ENCODE measurements at regions not wholly inside any gene's neighbourhood (a gene's known extent, or its start where the extent isn't known, plus 50 kb on each side); places are given as distances from the start of the nearest gene placed in this dataset.

GRCh38 chr9:2355697-2355983 lies 265.9 kb upstream of the VLDLR start:
- DNase-seq = no peak
- TF ChIP-seq CTCF (IDR thresholded peaks at IDR 0.05; ENCODE audit: low read depth, low read length) = no peak
- H3K27me3 ChIP-seq = no peaks in the 10 kb centered on the region

GRCh38 chr9:2356041-2356790 lies 265.4 kb upstream of the VLDLR start:
- no peaks in the 10 kb centered on the region for H3K27me3 ChIP-seq
- H3K4me1 ChIP-seq = no peaks in the 10 kb centered on the region
- DNase-seq = no peak
- H3K36me3 ChIP-seq = no peaks in the 10 kb centered on the region
- H3K9me3 ChIP-seq = no peaks in the 10 kb centered on the region
- H3K4me3 ChIP-seq (ENCODE audit: low read depth, low read length) = no peak overlapping the region
- no peak for TF ChIP-seq CTCF (IDR thresholded peaks at IDR 0.05; ENCODE audit: low read depth, low read length)

More at GRCh38 chr9:2355697-2355983, 265.9 kb upstream of the VLDLR start:
- H3K4me1 ChIP-seq = no peaks in the 10 kb centered on the region
- no peak overlapping the region for H3K4me3 ChIP-seq (ENCODE audit: low read depth, low read length)
- no peaks in the 10 kb centered on the region for H3K36me3 ChIP-seq
- H3K9me3 ChIP-seq = no peaks in the 10 kb centered on the region

GRCh38 chr9:2359891-2360471 lies 261.6 kb upstream of the VLDLR start:
- Histone ChIP-seq H3K4me3 (ENCODE audit: low read depth, low read length) (no peak overlapping the region), H3K9me3 (no peaks in the 10 kb centered on the region), H3K4me1 (no peaks in the 10 kb centered on the region), H3K27me3 (no peaks in the 10 kb centered on the region), H3K36me3 (no peaks in the 10 kb centered on the region)
- no peak for TF ChIP-seq CTCF (IDR thresholded peaks at IDR 0.05; ENCODE audit: low read depth, low read length)
- DNase-seq = no peak

GRCh38 chr9:2362150-2362549 lies 259.4 kb upstream of the VLDLR start:
- H3K27me3 ChIP-seq = no peaks in the 10 kb centered on the region
- no peak for DNase-seq
- H3K4me3 ChIP-seq (ENCODE audit: low read depth, low read length) = no peak overlapping the region
- no peaks in the 10 kb centered on the region for H3K4me1 ChIP-seq
- H3K9me3 ChIP-seq = no peaks in the 10 kb centered on the region
- no peaks in the 10 kb centered on the region for H3K36me3 ChIP-seq
- no peak for TF ChIP-seq CTCF (IDR thresholded peaks at IDR 0.05; ENCODE audit: low read depth, low read length)

GRCh38 chr9:2363138-2363745 lies 258.3 kb upstream of the VLDLR start:
- Histone ChIP-seq H3K36me3 (no peaks in the 10 kb centered on the region), H3K27me3 (no peaks in the 10 kb centered on the region), H3K4me1 (no peaks in the 10 kb centered on the region), H3K9me3 (no peaks in the 10 kb centered on the region), H3K4me3 (ENCODE audit: low read depth, low read length) (no peak overlapping the region)
- no peak for TF ChIP-seq CTCF (IDR thresholded peaks at IDR 0.05; ENCODE audit: low read depth, low read length)
- no peak for DNase-seq

GRCh38 chr9:2363781-2364180 lies 257.8 kb upstream of the VLDLR start:
- Histone ChIP-seq H3K27me3 (no peaks in the 10 kb centered on the region), H3K4me1 (no peaks in the 10 kb centered on the region), H3K9me3 (no peaks in the 10 kb centered on the region), H3K4me3 (ENCODE audit: low read depth, low read length) (no peak overlapping the region), H3K36me3 (no peaks in the 10 kb centered on the region)
- TF ChIP-seq CTCF (IDR thresholded peaks at IDR 0.05; ENCODE audit: low read depth, low read length) = no peak
- no peak for DNase-seq

Data from BE2C (cell line).